Bronchial epithelial cell (primary cell): ENCODE measurements at regions not wholly inside any gene's neighbourhood (a gene's known extent, or its start where the extent isn't known, plus 50 kb on each side); places are given as distances from the start of the nearest gene placed in this dataset.
"Not testable (repeated sequence)": the region's sequence is repeated elsewhere in the genome, so short reads cannot be mapped to it uniquely, and the experiment has no call there.

ENCODE experiments used
- DNase-seq: peaks from one replicate; pipeline ENCODE4 v3.0.0-alpha.2; 2010; ENCODE audit warnings: low read depth
- FAIRE-seq: peaks from 2 replicates; lab custom pipeline; 2011; peaks lifted over from hg19 to GRCh38; lab: Jason Lieb, UNC
- H3K27me3 ChIP-seq: 2 replicates; pipeline ENCODE4 v1.5.1; 2011; ENCODE audit warnings: low read length; ENCODE audit not compliant: control insufficient read depth, insufficient read depth
- H3K36me3 ChIP-seq: 2 replicates; pipeline ENCODE4 v1.5.1; 2011; ENCODE audit warnings: low read length; ENCODE audit not compliant: control insufficient read depth, insufficient read depth
- H3K4me3 ChIP-seq: 2 replicates; pipeline ENCODE4 v1.5.1; 2011; ENCODE audit warnings: mild to moderate bottlenecking, low read depth, low read length, control low read depth
- CTCF ChIP-seq: IDR thresholded peaks from 2 replicates; pipeline ENCODE4 v1.5.1; 2011; ENCODE audit warnings: mild to moderate bottlenecking, moderate library complexity, low read length, control low read depth, inconsistent platforms; ENCODE audit not compliant: insufficient read depth, severe bottlenecking

- not testable (repeated sequence) for H3K4me3 ChIP-seq, H3K27me3 ChIP-seq, H3K36me3 ChIP-seq, DNase-seq, FAIRE-seq
Observed at GRCh38 chr11:13614918-13615317, 53.5 kb upstream of the FAR1 start.

GRCh38 chr11:13608656-13609055 lies 59.8 kb upstream of the FAR1 start:
- TF ChIP-seq CTCF, result no peak
- Histone ChIP-seq H3K36me3 (no peaks in the 10 kb centered on the region), H3K4me3 (no peak overlapping the region), H3K27me3 (no peaks in the 10 kb centered on the region)
- FAIRE-seq (no peak), DNase-seq (no peak)

GRCh38 chr11:13606701-13607100 lies 61.8 kb upstream of the FAR1 start:
- H3K4me3 ChIP-seq, result no peak overlapping the region
- DNase-seq (no peak), FAIRE-seq (no peak)
- no peak for TF ChIP-seq CTCF
- H3K27me3 ChIP-seq, result no peaks in the 10 kb centered on the region
- no peaks in the 10 kb centered on the region for H3K36me3 ChIP-seq

- no peak overlapping the region for H3K4me3 ChIP-seq
- FAIRE-seq, result peak; percentile 36
- no peak for TF ChIP-seq CTCF
Observed at GRCh38 chr11:13603661-13604060, 64.8 kb upstream of the FAR1 start.

GRCh38 chr11:13602844-13603243 lies 65.6 kb upstream of the FAR1 start:
- Histone ChIP-seq H3K27me3 (no peaks in the 10 kb centered on the region), H3K4me3 (no peak overlapping the region), H3K36me3 (no peaks in the 10 kb centered on the region)
- TF ChIP-seq CTCF, result no peak
- FAIRE-seq (no peak), DNase-seq (no peak)

More at GRCh38 chr11:13603661-13604060, 64.8 kb upstream of the FAR1 start:
- H3K27me3 ChIP-seq, result no peaks in the 10 kb centered on the region
- no peaks in the 10 kb centered on the region for H3K36me3 ChIP-seq
- DNase-seq, result no peak

GRCh38 chr11:13596611-13597326 lies 71.7 kb upstream of the FAR1 start:
- peak; percentile 93 for FAIRE-seq
- no peaks in the 10 kb centered on the region for H3K36me3 ChIP-seq

More at GRCh38 chr11:13596611-13597326, 71.7 kb upstream of the FAR1 start:
- DNase-seq, result no peak
- no peak for TF ChIP-seq CTCF
- peaks cover 1% of the 10 kb centered on the region for H3K27me3 ChIP-seq
- H3K4me3 ChIP-seq, result no peak overlapping the region
